WTC11 (cell line): ENCODE measurements at regions not wholly inside any gene's neighbourhood (a gene's known extent, or its start where the extent isn't known, plus 50 kb on each side); places are given as distances from the start of the nearest gene placed in this dataset.

Experiments used
- CTCF ChIP-seq: fragments of 200-600 bp; IDR thresholded peaks from 2 replicates; pipeline ENCODE4 v1.8.0; 2022; ENCODE audit warnings: antibody characterized with exemption
- ZNF416 ChIP-seq: fragments of 250-450 bp; sonication (Bioruptor Pico); IDR thresholded peaks from 2 replicates; pipeline ENCODE4 v1.9.0; 2021; ENCODE audit warnings: mild to moderate bottlenecking, inconsistent platforms
- TF ChIP-seq, protein P1 (sequence below): sonication (generic); formaldehyde crosslinking; IDR thresholded peaks from 2 replicates; pipeline ENCODE4 v1.8.1; 2023; ENCODE audit warnings: mild to moderate bottlenecking, missing genetic modification reagents, moderate library complexity
- TF ChIP-seq, protein P2 (sequence below): sonication (generic); formaldehyde crosslinking; IDR thresholded peaks from 2 replicates; pipeline ENCODE4 v1.8.1; 2022; ENCODE audit warnings: missing genetic modification reagents, borderline replicate concordance

- TF ChIP-seq ZNF416 (CRISPR knock-in tag) (no peak), CTCF (no peak)
- TF ChIP-seq, protein P1, sequence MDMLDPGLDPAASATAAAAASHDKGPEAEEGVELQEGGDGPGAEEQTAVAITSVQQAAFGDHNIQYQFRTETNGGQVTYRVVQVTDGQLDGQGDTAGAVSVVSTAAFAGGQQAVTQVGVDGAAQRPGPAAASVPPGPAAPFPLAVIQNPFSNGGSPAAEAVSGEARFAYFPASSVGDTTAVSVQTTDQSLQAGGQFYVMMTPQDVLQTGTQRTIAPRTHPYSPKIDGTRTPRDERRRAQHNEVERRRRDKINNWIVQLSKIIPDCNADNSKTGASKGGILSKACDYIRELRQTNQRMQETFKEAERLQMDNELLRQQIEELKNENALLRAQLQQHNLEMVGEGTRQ (CRISPR knock-in tag): no peak
- TF ChIP-seq, protein P2, sequence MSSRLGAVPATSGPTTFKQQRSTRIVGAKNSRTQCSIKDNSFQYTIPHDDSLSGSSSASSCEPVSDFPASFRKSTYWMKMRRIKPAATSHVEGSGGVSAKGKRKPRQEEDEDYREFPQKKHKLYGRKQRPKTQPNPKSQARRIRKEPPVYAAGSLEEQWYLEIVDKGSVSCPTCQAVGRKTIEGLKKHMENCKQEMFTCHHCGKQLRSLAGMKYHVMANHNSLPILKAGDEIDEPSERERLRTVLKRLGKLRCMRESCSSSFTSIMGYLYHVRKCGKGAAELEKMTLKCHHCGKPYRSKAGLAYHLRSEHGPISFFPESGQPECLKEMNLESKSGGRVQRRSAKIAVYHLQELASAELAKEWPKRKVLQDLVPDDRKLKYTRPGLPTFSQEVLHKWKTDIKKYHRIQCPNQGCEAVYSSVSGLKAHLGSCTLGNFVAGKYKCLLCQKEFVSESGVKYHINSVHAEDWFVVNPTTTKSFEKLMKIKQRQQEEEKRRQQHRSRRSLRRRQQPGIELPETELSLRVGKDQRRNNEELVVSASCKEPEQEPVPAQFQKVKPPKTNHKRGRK (CRISPR knock-in tag): no peak
These were observed 1404.3 kb downstream of the SUCLG1 start for GRCh38 chr2:83054751-83055150.
